Right lobe of liver (tissue), 4 donors: ENCODE measurements at regions not wholly inside any gene's neighbourhood (a gene's known extent, or its start where the extent isn't known, plus 50 kb on each side); places are given as distances from the start of the nearest gene placed in this dataset.

Experiments
- CTCF ChIP-seq, 4 donors: fragments of 200-600 bp in 3 of 4; fragments of 450-650 bp in 1 of 4; IDR thresholded peaks; one replicate each; pipeline versions ENCODE4 v1.5.1 to v1.8.0; 2016 to 2022; ENCODE audit warnings: antibody characterized with exemption in 4 of 4, mild to moderate bottlenecking in 2 of 4
- POLR2A ChIP-seq: fragments of 450-650 bp; IDR thresholded peaks from one replicate; pipeline ENCODE4 v1.6.1; 2017; ENCODE audit warnings: antibody characterized with exemption, mild to moderate bottlenecking
- donor health status: DM: no; HTN: no; CAD: no.
- donor health status: DM: no; HTN: no; CAD: no.
- donor health status: DM: no; HTN: yes; CAD: no.

- TF ChIP-seq CTCF (IDR thresholded peaks at IDR 0.05) (no peak), POLR2A (no peak)
Observed at GRCh38 chr7:41869997-41870396, 167.1 kb upstream of the INHBA start.
